SKM-1 (cell line): ENCODE measurements at regions not wholly inside any gene's neighbourhood (a gene's known extent, or its start where the extent isn't known, plus 50 kb on each side); places are given as distances from the start of the nearest gene placed in this dataset.
"Not testable (repeated sequence)": the region's sequence is repeated elsewhere in the genome, so short reads cannot be mapped to it uniquely, and the experiment has no call there.

ENCODE experiments used
- DNase-seq: peaks from one replicate; lab custom pipeline; 2025; ENCODE audit not compliant: unreplicated experiment; lab: John Stamatoyannopoulos, UW

- no peak for DNase-seq
These were observed 71.8 kb downstream of the GGTLC2 start for GRCh38 chr22:22716136-22716665.

GRCh38 chr22:22717664-22718063 is 73.2 kb downstream of the GGTLC2 start:
- DNase-seq = no peak

GRCh38 chr22:22720201-22720723 is 75.8 kb downstream of the GGTLC2 start:
- DNase-seq = peak; percentile 91

GRCh38 chr22:22720724-22721261 is 76.4 kb downstream of the GGTLC2 start:
- peak; percentile 44 for DNase-seq

- no peak for DNase-seq
These were observed 77.4 kb downstream of the GGTLC2 start for GRCh38 chr22:22721681-22722354.

- no peak for DNase-seq
These were observed 84.0 kb downstream of the GGTLC2 start for GRCh38 chr22:22728382-22728781.

- no peak for DNase-seq
These were observed 86.4 kb downstream of the GGTLC2 start for GRCh38 chr22:22730655-22731373.

GRCh38 chr22:22731374-22731676 is 86.9 kb downstream of the GGTLC2 start:
- DNase-seq = no peak

GRCh38 chr22:22733006-22733405 is 88.6 kb downstream of the GGTLC2 start:
- DNase-seq = not testable (repeated sequence)

GRCh38 chr22:22733881-22734373 is 89.5 kb downstream of the GGTLC2 start:
- DNase-seq = no peak

GRCh38 chr22:22734395-22735272 is 90.2 kb downstream of the GGTLC2 start:
- not testable (repeated sequence) for DNase-seq

- not testable (repeated sequence) for DNase-seq
These were observed 90.9 kb downstream of the GGTLC2 start for GRCh38 chr22:22735276-22735675.

GRCh38 chr22:22735695-22736611 is 91.5 kb downstream of the GGTLC2 start:
- DNase-seq = no peak

- DNase-seq = no peak
These were observed 93.2 kb downstream of the GGTLC2 start for GRCh38 chr22:22737590-22737989.

GRCh38 chr22:22738959-22739585 is 94.7 kb downstream of the GGTLC2 start:
- DNase-seq = no peak

GRCh38 chr22:22740560-22741276 is 96.3 kb downstream of the GGTLC2 start:
- no peak for DNase-seq

GRCh38 chr22:22741843-22742242 is 97.4 kb downstream of the GGTLC2 start:
- no peak for DNase-seq

GRCh38 chr22:22742641-22743040 is 98.2 kb downstream of the GGTLC2 start:
- no peak for DNase-seq
